ENCODE measurements at regions not wholly inside any gene's neighbourhood (a gene's known extent, or its start where the extent isn't known, plus 50 kb on each side); places are given as distances from the start of the nearest gene placed in this dataset.

DNA sequence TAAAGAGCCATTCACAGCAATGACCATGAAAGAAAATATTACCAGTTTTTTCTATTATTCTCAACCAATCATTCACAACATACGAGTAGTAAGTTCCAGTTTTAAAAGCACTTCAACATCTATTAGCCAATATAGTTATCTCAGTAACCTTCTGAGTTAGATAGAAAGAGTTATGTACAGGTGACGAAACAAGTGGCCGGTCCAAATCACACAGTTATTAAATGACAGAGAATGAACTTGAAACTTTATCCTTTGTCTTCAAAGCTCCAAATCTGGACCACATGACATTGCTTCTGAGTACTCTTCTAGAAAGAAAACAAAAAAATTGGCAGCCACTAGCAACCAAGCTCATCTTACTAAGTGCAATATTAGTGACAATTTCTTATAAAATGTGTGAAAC, 393.8 kb downstream of the OMA1 start (continued):
- no peak for TF ChIP-seq EP300 (IDR thresholded peaks at IDR 0.05; ENCODE audit: borderline replicate concordance in 1 of 2, control insufficient read depth in 1 of 2, low read depth in 2 of 2, low read length in 2 of 2)
- TF ChIP-seq CBFB (IDR thresholded peaks at IDR 0.05; ENCODE audit: low read depth) = no peak
- TF ChIP-seq BRCA1 (IDR thresholded peaks at IDR 0.05; ENCODE audit: low read depth, low read length) = no peak
- TF ChIP-seq SIX5 (IDR thresholded peaks at IDR 0.05; ENCODE audit: low read depth, low read length, severe bottlenecking) = no peak
- TF ChIP-seq, protein P1, sequence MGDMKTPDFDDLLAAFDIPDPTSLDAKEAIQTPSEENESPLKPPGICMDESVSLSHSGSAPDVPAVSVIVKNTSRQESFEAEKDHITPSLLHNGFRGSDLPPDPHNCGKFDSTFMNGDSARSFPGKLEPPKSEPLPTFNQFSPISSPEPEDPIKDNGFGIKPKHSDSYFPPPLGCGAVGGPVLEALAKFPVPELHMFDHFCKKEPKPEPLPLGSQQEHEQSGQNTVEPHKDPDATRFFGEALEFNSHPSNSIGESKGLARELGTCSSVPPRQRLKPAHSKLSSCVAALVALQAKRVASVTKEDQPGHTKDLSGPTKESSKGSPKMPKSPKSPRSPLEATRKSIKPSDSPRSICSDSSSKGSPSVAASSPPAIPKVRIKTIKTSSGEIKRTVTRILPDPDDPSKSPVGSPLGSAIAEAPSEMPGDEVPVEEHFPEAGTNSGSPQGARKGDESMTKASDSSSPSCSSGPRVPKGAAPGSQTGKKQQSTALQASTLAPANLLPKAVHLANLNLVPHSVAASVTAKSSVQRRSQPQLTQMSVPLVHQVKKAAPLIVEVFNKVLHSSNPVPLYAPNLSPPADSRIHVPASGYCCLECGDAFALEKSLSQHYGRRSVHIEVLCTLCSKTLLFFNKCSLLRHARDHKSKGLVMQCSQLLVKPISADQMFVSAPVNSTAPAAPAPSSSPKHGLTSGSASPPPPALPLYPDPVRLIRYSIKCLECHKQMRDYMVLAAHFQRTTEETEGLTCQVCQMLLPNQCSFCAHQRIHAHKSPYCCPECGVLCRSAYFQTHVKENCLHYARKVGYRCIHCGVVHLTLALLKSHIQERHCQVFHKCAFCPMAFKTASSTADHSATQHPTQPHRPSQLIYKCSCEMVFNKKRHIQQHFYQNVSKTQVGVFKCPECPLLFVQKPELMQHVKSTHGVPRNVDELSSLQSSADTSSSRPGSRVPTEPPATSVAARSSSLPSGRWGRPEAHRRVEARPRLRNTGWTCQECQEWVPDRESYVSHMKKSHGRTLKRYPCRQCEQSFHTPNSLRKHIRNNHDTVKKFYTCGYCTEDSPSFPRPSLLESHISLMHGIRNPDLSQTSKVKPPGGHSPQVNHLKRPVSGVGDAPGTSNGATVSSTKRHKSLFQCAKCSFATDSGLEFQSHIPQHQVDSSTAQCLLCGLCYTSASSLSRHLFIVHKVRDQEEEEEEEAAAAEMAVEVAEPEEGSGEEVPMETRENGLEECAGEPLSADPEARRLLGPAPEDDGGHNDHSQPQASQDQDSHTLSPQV (IDR thresholded peaks at IDR 0.05) = no peak
- TF ChIP-seq, protein P2, sequence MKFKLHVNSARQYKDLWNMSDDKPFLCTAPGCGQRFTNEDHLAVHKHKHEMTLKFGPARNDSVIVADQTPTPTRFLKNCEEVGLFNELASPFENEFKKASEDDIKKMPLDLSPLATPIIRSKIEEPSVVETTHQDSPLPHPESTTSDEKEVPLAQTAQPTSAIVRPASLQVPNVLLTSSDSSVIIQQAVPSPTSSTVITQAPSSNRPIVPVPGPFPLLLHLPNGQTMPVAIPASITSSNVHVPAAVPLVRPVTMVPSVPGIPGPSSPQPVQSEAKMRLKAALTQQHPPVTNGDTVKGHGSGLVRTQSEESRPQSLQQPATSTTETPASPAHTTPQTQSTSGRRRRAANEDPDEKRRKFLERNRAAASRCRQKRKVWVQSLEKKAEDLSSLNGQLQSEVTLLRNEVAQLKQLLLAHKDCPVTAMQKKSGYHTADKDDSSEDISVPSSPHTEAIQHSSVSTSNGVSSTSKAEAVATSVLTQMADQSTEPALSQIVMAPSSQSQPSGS (IDR thresholded peaks at IDR 0.05; ENCODE audit: low read length) = no peak
- TF ChIP-seq, protein P3, sequence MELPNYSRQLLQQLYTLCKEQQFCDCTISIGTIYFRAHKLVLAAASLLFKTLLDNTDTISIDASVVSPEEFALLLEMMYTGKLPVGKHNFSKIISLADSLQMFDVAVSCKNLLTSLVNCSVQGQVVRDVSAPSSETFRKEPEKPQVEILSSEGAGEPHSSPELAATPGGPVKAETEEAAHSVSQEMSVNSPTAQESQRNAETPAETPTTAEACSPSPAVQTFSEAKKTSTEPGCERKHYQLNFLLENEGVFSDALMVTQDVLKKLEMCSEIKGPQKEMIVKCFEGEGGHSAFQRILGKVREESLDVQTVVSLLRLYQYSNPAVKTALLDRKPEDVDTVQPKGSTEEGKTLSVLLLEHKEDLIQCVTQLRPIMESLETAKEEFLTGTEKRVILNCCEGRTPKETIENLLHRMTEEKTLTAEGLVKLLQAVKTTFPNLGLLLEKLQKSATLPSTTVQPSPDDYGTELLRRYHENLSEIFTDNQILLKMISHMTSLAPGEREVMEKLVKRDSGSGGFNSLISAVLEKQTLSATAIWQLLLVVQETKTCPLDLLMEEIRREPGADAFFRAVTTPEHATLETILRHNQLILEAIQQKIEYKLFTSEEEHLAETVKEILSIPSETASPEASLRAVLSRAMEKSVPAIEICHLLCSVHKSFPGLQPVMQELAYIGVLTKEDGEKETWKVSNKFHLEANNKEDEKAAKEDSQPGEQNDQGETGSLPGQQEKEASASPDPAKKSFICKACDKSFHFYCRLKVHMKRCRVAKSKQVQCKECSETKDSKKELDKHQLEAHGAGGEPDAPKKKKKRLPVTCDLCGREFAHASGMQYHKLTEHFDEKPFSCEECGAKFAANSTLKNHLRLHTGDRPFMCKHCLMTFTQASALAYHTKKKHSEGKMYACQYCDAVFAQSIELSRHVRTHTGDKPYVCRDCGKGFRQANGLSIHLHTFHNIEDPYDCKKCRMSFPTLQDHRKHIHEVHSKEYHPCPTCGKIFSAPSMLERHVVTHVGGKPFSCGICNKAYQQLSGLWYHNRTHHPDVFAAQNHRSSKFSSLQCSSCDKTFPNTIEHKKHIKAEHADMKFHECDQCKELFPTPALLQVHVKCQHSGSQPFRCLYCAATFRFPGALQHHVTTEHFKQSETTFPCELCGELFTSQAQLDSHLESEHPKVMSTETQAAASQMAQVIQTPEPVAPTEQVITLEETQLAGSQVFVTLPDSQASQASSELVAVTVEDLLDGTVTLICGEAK (IDR thresholded peaks at IDR 0.05; ENCODE audit: borderline replicate concordance) = no peak
- no peak for TF ChIP-seq ZSCAN29 (IDR thresholded peaks at IDR 0.05)
- TF ChIP-seq, protein P4, sequence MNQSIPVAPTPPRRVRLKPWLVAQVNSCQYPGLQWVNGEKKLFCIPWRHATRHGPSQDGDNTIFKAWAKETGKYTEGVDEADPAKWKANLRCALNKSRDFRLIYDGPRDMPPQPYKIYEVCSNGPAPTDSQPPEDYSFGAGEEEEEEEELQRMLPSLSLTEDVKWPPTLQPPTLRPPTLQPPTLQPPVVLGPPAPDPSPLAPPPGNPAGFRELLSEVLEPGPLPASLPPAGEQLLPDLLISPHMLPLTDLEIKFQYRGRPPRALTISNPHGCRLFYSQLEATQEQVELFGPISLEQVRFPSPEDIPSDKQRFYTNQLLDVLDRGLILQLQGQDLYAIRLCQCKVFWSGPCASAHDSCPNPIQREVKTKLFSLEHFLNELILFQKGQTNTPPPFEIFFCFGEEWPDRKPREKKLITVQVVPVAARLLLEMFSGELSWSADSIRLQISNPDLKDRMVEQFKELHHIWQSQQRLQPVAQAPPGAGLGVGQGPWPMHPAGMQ (IDR thresholded peaks at IDR 0.05; ENCODE audit: borderline replicate concordance) = no peak

Measured in GM12878 (cell line).